ENCODE measurements at regions not wholly inside any gene's neighbourhood (a gene's known extent, or its start where the extent isn't known, plus 50 kb on each side); places are given as distances from the start of the nearest gene placed in this dataset.
A peak's percentile ranks its signal among the peaks of the same experiment; 100 is the strongest.

DNA sequence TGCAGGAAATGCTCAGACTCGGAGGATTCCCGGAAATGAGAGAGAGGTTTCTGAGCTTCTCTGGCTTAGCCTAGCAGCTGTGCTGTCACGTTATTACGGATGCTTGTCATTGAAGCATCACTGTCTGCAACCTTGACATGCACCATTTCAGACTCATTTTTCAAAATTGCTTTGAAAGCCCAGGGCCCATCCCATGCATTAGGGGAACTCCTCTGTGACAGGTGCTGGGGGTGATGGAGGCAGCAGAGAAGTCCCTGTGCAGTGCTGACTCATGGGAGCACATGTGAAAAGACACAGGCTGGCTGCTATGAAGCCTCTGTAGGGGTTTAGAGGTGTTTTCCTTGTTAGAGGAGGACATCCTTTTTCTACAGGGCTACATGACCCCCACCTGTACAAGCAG, 214.0 kb upstream of the MPHOSPH6 start:
- TF ChIP-seq, protein P1, sequence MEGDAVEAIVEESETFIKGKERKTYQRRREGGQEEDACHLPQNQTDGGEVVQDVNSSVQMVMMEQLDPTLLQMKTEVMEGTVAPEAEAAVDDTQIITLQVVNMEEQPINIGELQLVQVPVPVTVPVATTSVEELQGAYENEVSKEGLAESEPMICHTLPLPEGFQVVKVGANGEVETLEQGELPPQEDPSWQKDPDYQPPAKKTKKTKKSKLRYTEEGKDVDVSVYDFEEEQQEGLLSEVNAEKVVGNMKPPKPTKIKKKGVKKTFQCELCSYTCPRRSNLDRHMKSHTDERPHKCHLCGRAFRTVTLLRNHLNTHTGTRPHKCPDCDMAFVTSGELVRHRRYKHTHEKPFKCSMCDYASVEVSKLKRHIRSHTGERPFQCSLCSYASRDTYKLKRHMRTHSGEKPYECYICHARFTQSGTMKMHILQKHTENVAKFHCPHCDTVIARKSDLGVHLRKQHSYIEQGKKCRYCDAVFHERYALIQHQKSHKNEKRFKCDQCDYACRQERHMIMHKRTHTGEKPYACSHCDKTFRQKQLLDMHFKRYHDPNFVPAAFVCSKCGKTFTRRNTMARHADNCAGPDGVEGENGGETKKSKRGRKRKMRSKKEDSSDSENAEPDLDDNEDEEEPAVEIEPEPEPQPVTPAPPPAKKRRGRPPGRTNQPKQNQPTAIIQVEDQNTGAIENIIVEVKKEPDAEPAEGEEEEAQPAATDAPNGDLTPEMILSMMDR (conservative IDR thresholded peaks at IDR 0.05; ENCODE audit: low read depth), result no peak
- ChIA-PET CTCF (interaction anchor here (0.5 kb wide), 1 partner anchor 83 kb away, joined by 4 read pairs; no protein-coding TSS in a partner anchor), POLR2A (ENCODE audit: low non-redundant PET) (no interaction called here)
- DNase-seq (ENCODE audit: low spot score), result no peak
- no peak overlapping the region for H3K27ac ChIP-seq

DNA sequence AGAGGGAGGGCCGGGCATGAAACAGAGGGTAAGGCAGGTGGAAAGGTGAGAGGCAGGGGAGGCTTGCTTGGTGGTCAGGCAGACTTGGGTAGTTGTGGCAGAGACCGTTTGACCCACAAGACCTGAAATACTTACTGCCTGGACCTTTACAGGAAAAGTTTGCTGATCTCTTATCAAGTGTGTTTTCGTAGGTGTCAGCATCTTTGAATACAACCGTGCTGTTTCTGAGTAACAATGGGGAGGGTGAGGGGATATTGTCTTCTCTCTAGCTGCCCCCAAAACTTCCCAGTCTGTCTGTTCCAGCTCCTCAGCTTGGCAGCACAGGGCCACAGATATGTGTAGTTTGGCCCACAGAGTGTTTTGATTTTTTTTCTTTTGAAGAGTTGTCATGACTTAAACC, 212.5 kb upstream of the MPHOSPH6 start:
- POLR2A ChIA-PET (ENCODE audit: low non-redundant PET), result no interaction called here
- H3K27ac ChIP-seq, result no peak overlapping the region
- CTCF ChIA-PET, result interaction anchor here (0.6 kb wide), 1 partner anchor 41 kb away, joined by 4 read pairs; no protein-coding TSS in a partner anchor
- no peak for DNase-seq (ENCODE audit: low spot score)
- TF ChIP-seq, protein P1 (conservative IDR thresholded peaks at IDR 0.05; ENCODE audit: low read depth), result no peak

DNA sequence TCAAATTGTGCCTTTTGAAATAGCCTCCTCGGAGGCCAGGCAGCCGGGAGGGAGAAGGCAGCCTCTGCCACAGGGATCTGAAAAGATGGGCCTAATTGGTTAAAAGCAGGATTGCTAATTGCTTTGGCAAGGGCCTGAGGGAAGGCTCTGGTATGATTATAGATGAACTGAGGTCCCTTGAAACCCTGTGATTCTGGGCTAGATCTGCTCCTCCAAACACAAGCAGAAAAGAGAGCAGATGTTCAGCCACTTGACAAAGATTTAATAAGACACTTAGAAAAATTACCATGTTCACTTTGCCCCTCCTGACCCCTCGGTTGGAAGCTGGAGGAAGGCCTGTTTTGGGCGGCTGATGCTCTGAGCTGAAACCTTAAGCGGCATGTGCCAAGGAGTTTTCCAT, 209.5 kb upstream of the MPHOSPH6 start:
- no peak overlapping the region for H3K27ac ChIP-seq
- no peak for DNase-seq (ENCODE audit: low spot score)
- TF ChIP-seq, protein P1 (conservative IDR thresholded peaks at IDR 0.05; ENCODE audit: low read depth), result no peak
- ChIA-PET CTCF (no interaction called here), POLR2A (ENCODE audit: low non-redundant PET) (no interaction called here)

DNA sequence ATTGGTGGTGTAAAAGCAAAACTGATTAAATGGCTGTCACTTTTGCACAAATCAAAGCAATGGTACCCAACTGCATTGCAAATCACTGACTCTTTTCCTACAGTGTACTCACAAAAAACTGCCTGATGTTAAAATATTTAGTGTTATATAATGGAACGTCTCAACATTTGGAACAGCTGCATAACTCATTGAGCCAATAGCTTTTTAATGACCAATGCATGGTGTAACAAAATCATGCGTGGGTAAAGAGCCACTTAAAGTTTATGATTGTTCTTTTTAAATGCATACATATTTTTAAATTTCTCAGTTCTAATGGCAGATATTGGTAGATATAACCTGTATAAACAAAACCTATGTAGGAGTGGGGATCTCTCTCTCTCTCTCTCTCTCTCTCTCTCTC, 204.0 kb upstream of the MPHOSPH6 start:
- ChIA-PET CTCF (interaction anchor here (0.6 kb wide), 1 partner anchor 217 kb away, joined by 6 read pairs; no protein-coding TSS in a partner anchor), POLR2A (ENCODE audit: low non-redundant PET) (no interaction called here)
- H3K27ac ChIP-seq, result no peak overlapping the region
- no peak for DNase-seq (ENCODE audit: low spot score)
- TF ChIP-seq, protein P1 (conservative IDR thresholded peaks at IDR 0.05; ENCODE audit: low read depth), result no peak

DNA sequence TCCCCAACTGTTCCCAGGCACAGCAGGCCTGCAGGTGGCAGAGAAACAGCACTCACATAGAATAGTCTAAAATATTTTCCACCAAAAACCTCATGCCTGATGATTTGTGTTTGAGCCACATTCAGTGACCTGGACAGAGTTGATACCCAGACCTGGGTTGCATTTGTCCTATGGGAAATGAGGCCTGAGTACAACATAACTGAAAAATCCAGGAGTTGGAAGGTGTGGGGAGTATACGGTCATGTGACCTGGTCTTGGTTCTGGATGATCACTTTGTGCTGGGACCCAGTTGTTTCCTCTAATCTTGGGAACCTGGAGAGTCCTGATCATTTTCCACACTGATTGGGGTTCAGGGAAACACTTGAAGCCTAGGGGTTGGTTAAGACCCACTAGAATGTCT, 200.3 kb upstream of the MPHOSPH6 start:
- no peak for DNase-seq (ENCODE audit: low spot score)
- H3K27ac ChIP-seq, result no peak overlapping the region
- POLR2A ChIA-PET (ENCODE audit: low non-redundant PET), result no interaction called here
- TF ChIP-seq, protein P1 (conservative IDR thresholded peaks at IDR 0.05; ENCODE audit: low read depth), result no peak
- CTCF ChIA-PET, result no interaction called here

DNA sequence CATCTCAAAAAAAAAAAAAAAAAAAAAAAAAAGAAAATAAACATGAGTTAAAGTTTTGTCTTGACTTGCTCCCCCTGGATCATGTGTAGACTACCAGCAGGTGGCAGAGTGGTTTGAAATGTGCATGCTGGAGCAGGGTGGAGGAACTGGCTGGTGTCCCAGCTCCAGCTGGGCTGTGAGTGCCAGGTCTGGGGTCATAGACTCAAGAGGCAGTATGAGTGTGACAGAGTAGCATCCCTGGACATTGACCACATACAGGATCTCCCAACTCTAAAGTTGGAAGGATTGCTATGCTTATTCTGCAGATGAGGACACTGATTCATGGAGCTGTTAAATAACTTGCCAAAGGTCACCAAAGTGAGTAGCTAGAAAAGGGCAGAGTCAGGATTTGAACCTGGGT, 198.0 kb upstream of the MPHOSPH6 start:
- DNase-seq (ENCODE audit: low spot score), result peak; percentile 12
- ChIA-PET CTCF (interaction anchor here (0.6 kb wide), 2 partner anchors 75 to 907 kb away, joined by 3 to 4 read pairs; no protein-coding TSS in a partner anchor), POLR2A (ENCODE audit: low non-redundant PET) (interaction anchor here (0.7 kb wide), 1 partner anchor 36 kb away, joined by 7 read pairs; no protein-coding TSS in a partner anchor)
- TF ChIP-seq, protein P1 (conservative IDR thresholded peaks at IDR 0.05; ENCODE audit: low read depth), result 0 out of 2 replicates have a peak, but pooled peaks have one; percentile 10
- no peak overlapping the region for H3K27ac ChIP-seq
